CD4-positive, alpha-beta T cell treated with Interleukin-17A for 4 hours (primary cell): ENCODE measurements at regions not wholly inside any gene's neighbourhood (a gene's known extent, or its start where the extent isn't known, plus 50 kb on each side); places are given as distances from the start of the nearest gene placed in this dataset.

ENCODE experiments used
- DNase-seq: peaks from one replicate; pipeline ENCODE4 v3.0.0-alpha.2; 2020; ENCODE audit warnings: mixed read lengths

GRCh38 chr10:128629111-128630096, 503.2 kb upstream of the MKI67 start:
- DNase-seq, result no peak

DNA sequence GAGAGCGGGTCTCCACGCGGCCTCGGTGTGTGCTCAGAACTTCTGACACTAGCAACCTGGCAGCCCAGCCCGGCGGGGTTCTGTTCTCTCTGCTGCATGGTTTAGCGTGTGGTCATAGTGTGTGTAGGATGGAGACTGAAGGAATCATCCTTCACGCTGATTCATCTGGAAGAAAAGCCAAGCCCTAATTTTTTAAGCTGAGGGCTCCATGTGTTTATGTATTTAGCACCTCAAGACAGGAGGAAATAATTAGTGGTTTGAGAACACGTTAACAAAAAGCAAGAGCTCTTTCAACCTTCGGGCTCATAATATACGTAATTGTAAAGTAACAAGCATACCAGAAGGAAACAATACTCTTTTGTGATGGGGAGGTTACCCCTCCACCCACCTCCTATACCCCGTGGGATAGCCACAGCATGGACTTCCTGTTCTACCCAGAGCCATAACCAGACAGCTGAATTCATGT, 504.6 kb upstream of the MKI67 start:
- no peak for DNase-seq

- no peak for DNase-seq
Measured at GRCh38 chr10:128631801-128632241, 505.6 kb upstream of the MKI67 start.

- DNase-seq, result no peak
Measured at GRCh38 chr10:128632694-128633093, 506.5 kb upstream of the MKI67 start.

DNA sequence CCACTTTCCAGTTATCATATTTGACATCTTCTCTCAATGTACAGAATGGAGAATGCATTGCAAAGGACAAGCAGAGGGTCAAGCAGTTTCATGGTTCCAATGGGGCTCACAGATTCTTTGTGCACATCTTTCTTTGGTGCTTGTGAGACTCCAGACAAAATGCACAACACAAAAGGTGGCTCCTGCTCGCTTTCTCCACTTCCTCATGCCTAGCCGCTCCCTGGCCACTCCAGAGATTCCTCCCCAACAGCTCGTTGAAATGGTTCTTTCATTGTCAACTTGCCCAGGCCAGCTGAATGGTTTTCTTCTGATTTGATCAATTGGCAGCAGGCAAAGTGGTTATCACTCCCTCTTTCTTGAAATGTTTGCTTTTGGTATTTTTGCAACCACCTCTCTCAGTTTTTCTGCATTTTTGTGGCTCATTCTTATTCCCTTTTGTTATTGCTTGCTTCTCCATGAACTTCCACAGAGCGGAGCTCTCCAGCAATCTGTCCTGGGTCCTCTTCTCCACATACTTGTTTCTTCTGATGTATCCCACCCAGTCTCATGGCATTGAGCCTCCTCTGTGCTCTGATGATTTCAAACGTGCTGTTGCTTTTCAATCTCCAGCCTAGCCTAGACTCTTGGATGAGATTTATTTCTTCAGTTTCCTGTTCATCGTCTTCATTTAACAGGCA, 507.8 kb upstream of the MKI67 start:
- DNase-seq, result no peak

GRCh38 chr10:128642023-128642422, 515.8 kb upstream of the MKI67 start:
- DNase-seq, result no peak

DNA sequence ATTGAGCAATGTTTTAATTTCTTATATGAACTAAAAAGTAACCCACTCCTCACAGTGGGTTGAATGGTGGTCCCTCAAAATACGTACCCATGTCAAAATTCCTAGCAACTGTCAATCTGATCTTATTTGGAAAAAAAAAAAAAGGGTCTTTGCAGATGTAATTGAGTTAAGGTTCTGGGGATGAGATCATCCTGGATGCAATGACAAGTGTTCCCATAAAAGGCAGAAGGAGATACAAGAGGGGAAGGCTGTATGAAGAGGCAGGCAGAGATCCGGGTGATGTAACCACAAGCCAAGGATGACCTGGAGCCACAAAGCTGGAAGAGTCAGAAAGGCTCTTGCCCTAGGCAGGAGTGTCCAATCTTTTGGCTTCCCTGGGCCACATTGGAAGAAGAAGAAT, 516.3 kb upstream of the MKI67 start:
- no peak for DNase-seq

- no peak for DNase-seq
Measured at GRCh38 chr10:128643658-128644057, 517.4 kb upstream of the MKI67 start.

DNA sequence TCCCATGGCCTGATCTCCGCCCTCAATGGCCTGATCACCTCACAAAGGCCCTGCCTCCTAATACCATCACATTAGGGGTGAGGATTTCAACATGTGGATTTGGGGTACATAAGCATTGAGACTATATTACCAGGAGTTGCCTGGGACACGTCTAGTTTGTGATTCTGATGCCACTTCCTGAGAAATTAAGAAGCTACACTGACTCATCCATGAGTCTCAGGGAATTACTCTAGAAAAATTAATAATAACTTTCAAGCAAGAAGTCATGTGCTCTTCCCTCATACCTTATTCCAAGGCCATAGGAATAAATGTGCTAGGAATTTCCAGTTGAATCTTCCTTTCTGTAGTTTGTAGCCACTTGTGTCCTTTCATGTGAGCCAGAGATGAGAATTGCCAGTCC, 519.3 kb upstream of the MKI67 start:
- no peak for DNase-seq

DNA sequence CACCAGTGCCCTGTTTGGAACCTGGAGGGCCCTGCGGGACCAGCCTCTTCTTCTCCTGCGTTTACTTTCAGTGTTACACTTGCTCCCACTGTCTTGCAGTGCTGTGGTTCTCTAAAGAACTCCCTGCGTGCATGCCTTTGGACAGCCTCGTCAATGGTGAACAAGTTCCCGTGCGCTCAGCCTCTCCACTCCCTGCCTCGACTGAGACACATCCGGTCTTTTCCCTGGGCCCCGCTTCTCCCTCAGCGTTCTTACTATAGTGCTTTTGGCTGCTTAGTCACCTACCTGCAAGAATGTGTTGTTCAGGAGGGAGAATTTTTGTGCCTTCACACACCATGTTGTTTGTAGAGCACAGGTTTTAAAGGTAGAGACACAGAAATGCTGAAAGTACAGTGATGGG, 520.7 kb upstream of the MKI67 start:
- DNase-seq, result no peak

DNA sequence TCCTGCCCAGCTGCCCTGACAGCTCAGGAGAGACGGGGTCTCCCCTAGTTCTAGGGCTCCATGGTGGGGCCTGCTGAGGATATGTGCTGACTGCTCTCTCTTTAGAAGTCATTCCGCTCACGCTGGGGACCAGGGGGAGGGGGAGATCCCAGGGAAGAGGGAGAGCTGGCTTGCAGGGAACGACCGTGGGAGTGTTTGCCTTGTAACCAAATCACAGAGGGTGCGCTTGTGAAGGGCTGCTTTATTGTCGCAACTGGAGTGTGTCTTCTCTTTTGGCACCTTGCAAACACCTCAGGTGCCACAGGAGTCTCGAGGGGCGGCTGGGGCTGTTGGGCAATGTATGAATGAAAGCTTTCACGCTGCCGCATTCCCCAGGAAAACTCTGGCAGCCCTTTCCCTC, 531.3 kb upstream of the MKI67 start:
- DNase-seq, result no peak

- DNase-seq, result no peak
Measured at GRCh38 chr10:128660726-128661125, 534.5 kb upstream of the MKI67 start.

- DNase-seq, result no peak
Measured at GRCh38 chr10:128661404-128662197, 535.4 kb upstream of the MKI67 start.

DNA sequence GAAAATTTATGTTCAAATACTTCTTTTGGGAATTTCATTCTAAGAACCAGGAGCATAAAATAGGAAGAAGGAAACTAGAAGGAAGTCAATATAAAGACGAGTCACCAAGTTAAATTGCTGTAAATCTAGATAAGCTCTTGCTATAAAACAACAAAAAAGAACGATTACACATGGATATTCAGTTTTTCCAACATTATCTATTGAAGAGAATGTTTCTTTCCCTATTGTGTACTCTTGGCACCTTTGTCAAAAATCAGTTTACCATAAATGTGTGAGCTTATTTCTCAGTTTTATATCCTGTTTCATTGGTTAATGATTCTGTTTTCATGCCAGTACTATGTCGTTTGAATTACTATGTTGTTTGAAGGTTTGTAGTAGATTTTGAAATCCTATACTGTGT, 536.3 kb upstream of the MKI67 start:
- no peak for DNase-seq

GRCh38 chr10:128664729-128665128, 538.5 kb upstream of the MKI67 start:
- DNase-seq, result no peak

GRCh38 chr10:128675405-128675804, 549.2 kb upstream of the MKI67 start:
- DNase-seq, result no peak

GRCh38 chr10:128680116-128680515, 553.9 kb upstream of the MKI67 start:
- DNase-seq, result no peak

- DNase-seq, result no peak
Measured at GRCh38 chr10:128684215-128684614, 558.0 kb upstream of the MKI67 start.

DNA sequence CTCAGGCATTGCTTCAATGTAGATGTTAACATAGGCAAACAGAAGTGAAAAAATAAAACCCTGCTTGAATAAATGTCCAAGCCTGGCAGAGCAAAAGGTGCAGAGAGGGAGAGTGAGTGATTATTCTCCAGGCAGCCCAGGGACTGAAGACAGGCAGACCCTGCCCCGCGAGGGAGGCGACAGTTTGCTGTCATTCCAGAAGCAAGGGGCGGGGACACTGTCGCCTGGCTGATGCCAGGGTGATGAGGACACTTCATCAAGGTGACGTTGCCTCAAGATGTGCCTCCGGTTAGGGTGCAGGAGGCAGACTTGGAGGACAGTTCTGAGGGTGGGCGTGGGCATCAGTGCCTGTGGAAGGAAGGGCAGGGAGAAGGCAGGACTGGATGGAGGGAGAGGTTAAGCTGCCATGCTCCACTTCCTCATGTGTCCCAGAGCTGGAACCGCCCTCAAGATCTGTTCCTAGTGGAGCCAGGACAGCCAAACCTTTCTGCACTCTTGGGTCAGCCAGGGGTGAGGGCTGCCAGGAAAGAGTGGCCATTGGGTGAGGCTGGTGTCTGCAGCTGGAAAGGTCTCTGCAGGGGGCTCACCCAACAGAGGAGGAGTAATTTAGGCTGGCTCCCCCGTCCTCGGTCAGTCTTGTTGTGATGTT, 560.5 kb upstream of the MKI67 start:
- DNase-seq, result no peak

DNA sequence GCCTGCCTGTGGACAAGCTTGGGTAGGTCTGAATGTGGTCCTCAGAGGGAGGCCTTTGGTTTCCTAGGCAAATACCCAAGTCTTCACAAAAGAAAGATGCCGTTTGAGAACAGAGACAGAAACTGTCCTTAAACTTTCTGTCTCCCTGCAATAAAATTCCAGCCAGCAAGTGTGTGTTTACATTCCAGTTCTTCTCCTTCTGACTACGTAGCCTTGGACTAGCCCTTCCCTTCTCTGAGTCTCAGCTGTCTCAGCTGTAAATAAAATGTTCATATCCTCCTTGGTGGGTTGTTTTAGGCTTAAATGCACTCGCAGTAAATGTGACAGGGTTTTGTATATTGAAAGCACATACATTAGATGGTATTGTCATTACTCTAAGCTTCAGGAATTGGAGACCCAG, 561.2 kb upstream of the MKI67 start:
- DNase-seq, result no peak

- DNase-seq, result no peak
Measured at GRCh38 chr10:128687927-128688549, 561.8 kb upstream of the MKI67 start.

- DNase-seq, result no peak
Measured at GRCh38 chr10:128689667-128690066, 563.4 kb upstream of the MKI67 start.
